ENCODE measurements at regions not wholly inside any gene's neighbourhood (a gene's known extent, or its start where the extent isn't known, plus 50 kb on each side); places are given as distances from the start of the nearest gene placed in this dataset.
"Not testable (repeated sequence)": the region's sequence is repeated elsewhere in the genome, so short reads cannot be mapped to it uniquely, and the experiment has no call there.

GRCh38 chr13:18281829-18282597 lies 899.6 kb downstream of the TUBA3C start:
- not testable (repeated sequence) for TF ChIP-seq CTCF (conservative IDR thresholded peaks at IDR 0.05; ENCODE audit: low read depth in 2 of 2); CREB1 (CRISPR knock-in tag; IDR thresholded peaks at IDR 0.05; ENCODE audit: low read depth); EZH2 (IDR thresholded peaks at IDR 0.05; ENCODE audit: low read depth, unreplicated experiment)
